ENCODE measurements at regions not wholly inside any gene's neighbourhood (a gene's known extent, or its start where the extent isn't known, plus 50 kb on each side); places are given as distances from the start of the nearest gene placed in this dataset.

DNA sequence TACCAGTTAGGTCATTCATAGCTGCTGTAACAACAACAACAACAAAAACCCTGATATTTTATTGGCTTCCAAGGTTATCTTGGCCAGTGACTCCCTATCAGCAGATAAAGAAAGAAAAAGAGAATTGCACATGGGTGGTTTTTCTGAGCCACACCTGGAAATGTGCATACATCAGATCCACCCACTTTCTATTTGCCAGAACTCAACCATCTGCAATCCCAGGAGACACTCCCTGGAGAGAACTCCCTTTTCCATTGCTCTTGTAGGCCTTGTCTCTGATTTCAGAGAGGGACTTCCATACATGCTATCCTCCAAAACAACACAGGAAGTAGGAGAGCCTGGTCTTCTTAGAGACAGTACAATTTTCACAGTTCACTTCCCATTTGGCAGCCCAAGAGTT lies 74.9 kb upstream of the ZC3H11B start:
- 0 out of 2 replicates have a peak, but pooled peaks cover 3% of the 10 kb centered on the region for H3K4me1 ChIP-seq (ENCODE audit: control insufficient read depth, insufficient read depth, low read length)
- no peak overlapping the region for H3K27ac ChIP-seq (ENCODE audit: extremely low read depth, low read depth, low read length)
- ChIA-PET POLR2A (no interaction called here), CTCF (interaction anchor here (0.6 kb wide), 1 partner anchor 12 kb away, joined by 3 read pairs; no protein-coding TSS in a partner anchor)
- H3K4me3 ChIP-seq (ENCODE audit: low read depth, low read length): no peak overlapping the region
- no peaks in the 10 kb centered on the region for H3K36me3 ChIP-seq (ENCODE audit: control insufficient read depth in 2 of 2, insufficient read depth in 1 of 2, low read length in 2 of 2)
- no peaks in the 10 kb centered on the region for H3K9me3 ChIP-seq (ENCODE audit: control insufficient read depth, insufficient read depth, low read depth, low read length)
- TF ChIP-seq YY1 (tag by site-specific recombination; IDR thresholded peaks at IDR 0.05) (no peak), ZNF610 (tag by site-specific recombination; IDR thresholded peaks at IDR 0.05; ENCODE audit: borderline replicate concordance) (no peak), EGR2 (tag by site-specific recombination; IDR thresholded peaks at IDR 0.05; ENCODE audit: low read depth) (no peak), ZSCAN16 (tag by site-specific recombination; IDR thresholded peaks at IDR 0.05) (no peak), ZSCAN30 (tag by site-specific recombination; IDR thresholded peaks at IDR 0.05) (no peak), SETDB1 (IDR thresholded peaks at IDR 0.05; ENCODE audit: insufficient read length, low read length) (no peak), ZEB2 (tag by site-specific recombination; IDR thresholded peaks at IDR 0.05) (no peak), ZFP69B (tag by site-specific recombination; IDR thresholded peaks at IDR 0.05) (no peak), ZNF544 (tag by site-specific recombination; IDR thresholded peaks at IDR 0.05) (no peak), ZNF658 (tag by site-specific recombination; IDR thresholded peaks at IDR 0.05) (no peak), ZNF843 (tag by site-specific recombination; IDR thresholded peaks at IDR 0.05) (no peak), ZNF274 (IDR thresholded peaks at IDR 0.05; ENCODE audit: low read length) (no peak), ZNF274 (tag by site-specific recombination; IDR thresholded peaks at IDR 0.05; ENCODE audit: borderline replicate concordance) (no peak), OSR2 (tag by site-specific recombination; IDR thresholded peaks at IDR 0.05) (no peak), ZBTB8A (tag by site-specific recombination; IDR thresholded peaks at IDR 0.05) (no peak), ZNF837 (tag by site-specific recombination; IDR thresholded peaks at IDR 0.05) (no peak)
- TF ChIP-seq, protein P1, sequence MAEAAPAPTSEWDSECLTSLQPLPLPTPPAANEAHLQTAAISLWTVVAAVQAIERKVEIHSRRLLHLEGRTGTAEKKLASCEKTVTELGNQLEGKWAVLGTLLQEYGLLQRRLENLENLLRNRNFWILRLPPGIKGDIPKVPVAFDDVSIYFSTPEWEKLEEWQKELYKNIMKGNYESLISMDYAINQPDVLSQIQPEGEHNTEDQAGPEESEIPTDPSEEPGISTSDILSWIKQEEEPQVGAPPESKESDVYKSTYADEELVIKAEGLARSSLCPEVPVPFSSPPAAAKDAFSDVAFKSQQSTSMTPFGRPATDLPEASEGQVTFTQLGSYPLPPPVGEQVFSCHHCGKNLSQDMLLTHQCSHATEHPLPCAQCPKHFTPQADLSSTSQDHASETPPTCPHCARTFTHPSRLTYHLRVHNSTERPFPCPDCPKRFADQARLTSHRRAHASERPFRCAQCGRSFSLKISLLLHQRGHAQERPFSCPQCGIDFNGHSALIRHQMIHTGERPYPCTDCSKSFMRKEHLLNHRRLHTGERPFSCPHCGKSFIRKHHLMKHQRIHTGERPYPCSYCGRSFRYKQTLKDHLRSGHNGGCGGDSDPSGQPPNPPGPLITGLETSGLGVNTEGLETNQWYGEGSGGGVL (tag by site-specific recombination; IDR thresholded peaks at IDR 0.05): no peak
- TF ChIP-seq, protein P2, sequence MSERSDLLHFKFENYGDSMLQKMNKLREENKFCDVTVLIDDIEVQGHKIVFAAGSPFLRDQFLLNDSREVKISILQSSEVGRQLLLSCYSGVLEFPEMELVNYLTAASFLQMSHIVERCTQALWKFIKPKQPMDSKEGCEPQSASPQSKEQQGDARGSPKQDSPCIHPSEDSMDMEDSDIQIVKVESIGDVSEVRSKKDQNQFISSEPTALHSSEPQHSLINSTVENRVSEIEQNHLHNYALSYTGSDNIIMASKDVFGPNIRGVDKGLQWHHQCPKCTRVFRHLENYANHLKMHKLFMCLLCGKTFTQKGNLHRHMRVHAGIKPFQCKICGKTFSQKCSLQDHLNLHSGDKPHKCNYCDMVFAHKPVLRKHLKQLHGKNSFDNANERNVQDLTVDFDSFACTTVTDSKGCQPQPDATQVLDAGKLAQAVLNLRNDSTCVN (tag by site-specific recombination; optimal IDR thresholded peaks at IDR 0.05): no peak
- TF ChIP-seq, protein P3, sequence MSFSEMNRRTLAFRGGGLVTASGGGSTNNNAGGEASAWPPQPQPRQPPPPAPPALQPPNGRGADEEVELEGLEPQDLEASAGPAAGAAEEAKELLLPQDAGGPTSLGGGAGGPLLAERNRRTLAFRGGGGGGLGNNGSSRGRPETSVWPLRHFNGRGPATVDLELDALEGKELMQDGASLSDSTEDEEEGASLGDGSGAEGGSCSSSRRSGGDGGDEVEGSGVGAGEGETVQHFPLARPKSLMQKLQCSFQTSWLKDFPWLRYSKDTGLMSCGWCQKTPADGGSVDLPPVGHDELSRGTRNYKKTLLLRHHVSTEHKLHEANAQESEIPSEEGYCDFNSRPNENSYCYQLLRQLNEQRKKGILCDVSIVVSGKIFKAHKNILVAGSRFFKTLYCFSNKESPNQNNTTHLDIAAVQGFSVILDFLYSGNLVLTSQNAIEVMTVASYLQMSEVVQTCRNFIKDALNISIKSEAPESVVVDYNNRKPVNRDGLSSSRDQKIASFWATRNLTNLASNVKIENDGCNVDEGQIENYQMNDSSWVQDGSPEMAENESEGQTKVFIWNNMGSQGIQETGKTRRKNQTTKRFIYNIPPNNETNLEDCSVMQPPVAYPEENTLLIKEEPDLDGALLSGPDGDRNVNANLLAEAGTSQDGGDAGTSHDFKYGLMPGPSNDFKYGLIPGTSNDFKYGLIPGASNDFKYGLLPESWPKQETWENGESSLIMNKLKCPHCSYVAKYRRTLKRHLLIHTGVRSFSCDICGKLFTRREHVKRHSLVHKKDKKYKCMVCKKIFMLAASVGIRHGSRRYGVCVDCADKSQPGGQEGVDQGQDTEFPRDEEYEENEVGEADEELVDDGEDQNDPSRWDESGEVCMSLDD (tag by site-specific recombination; IDR thresholded peaks at IDR 0.05): no peak
- TF ChIP-seq, protein P4, sequence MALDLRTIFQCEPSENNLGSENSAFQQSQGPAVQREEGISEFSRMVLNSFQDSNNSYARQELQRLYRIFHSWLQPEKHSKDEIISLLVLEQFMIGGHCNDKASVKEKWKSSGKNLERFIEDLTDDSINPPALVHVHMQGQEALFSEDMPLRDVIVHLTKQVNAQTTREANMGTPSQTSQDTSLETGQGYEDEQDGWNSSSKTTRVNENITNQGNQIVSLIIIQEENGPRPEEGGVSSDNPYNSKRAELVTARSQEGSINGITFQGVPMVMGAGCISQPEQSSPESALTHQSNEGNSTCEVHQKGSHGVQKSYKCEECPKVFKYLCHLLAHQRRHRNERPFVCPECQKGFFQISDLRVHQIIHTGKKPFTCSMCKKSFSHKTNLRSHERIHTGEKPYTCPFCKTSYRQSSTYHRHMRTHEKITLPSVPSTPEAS (tag by site-specific recombination; IDR thresholded peaks at IDR 0.05): no peak
- TF ChIP-seq, protein P5, sequence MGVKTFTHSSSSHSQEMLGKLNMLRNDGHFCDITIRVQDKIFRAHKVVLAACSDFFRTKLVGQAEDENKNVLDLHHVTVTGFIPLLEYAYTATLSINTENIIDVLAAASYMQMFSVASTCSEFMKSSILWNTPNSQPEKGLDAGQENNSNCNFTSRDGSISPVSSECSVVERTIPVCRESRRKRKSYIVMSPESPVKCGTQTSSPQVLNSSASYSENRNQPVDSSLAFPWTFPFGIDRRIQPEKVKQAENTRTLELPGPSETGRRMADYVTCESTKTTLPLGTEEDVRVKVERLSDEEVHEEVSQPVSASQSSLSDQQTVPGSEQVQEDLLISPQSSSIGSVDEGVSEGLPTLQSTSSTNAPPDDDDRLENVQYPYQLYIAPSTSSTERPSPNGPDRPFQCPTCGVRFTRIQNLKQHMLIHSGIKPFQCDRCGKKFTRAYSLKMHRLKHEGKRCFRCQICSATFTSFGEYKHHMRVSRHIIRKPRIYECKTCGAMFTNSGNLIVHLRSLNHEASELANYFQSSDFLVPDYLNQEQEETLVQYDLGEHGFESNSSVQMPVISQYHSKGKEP (tag by site-specific recombination; IDR thresholded peaks at IDR 0.05): no peak
